Retina (tissue), 1 donor: ENCODE measurements at regions not wholly inside any gene's neighbourhood (a gene's known extent, or its start where the extent isn't known, plus 50 kb on each side); places are given as distances from the start of the nearest gene placed in this dataset.
"Not testable (repeated sequence)": the region's sequence is repeated elsewhere in the genome, so short reads cannot be mapped to it uniquely, and the experiment has no call there.

Experiments
- DNase-seq: peaks from one replicate; pipeline ENCODE4 v3.0.0-alpha.2; 2016

GRCh38 chr1:118828038-118828437 is 160.1 kb downstream of the TBX15 start:
- peak; percentile 3 for DNase-seq

DNA sequence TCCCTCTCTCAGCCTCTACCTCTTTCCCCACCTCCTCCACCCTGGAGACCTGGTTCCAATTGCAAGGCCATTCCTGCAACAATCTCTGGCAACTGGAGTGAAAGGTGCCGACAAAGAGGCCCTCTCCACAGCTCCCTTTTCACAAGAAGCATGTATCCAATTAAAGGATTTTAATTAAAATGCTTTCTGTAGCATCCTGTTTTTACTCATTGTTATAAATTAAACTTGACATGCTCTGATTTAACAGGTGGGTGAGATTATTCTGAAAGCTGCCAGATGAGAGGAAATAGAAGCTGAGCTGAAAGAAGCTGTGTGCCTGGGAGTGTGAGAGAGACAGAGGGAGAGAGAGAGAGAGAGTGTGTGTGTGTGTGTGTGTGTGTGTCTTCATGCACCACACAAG is 160.5 kb downstream of the TBX15 start:
- DNase-seq = peak; percentile 54

- no peak for DNase-seq
Measured at GRCh38 chr1:118827207-118827606, 160.9 kb downstream of the TBX15 start.

- no peak for DNase-seq
Measured at GRCh38 chr1:118826669-118827068, 161.5 kb downstream of the TBX15 start.

DNA sequence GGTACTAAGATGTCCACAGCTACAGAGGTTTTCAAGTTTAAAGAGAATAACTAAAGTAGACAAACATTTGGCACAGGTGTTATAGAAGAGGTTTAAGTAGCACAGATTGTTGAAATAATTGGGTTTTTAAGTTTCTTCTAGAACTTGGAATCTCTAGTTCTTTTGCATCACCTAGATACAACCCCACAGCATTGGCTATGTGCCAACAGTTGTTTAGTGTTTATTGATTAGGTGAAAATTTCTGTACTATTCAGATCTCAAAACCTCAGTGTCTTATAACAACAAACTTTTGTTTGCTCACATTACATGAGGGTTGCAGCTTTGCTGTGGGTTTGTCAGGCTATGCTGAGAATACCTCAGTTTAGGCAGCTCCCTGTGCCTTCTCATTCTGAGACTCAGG is 162.5 kb downstream of the TBX15 start:
- no peak for DNase-seq

- no peak for DNase-seq
Measured at GRCh38 chr1:118821801-118822200, 166.3 kb downstream of the TBX15 start.

GRCh38 chr1:118820864-118821263 is 167.3 kb downstream of the TBX15 start:
- DNase-seq = no peak

DNA sequence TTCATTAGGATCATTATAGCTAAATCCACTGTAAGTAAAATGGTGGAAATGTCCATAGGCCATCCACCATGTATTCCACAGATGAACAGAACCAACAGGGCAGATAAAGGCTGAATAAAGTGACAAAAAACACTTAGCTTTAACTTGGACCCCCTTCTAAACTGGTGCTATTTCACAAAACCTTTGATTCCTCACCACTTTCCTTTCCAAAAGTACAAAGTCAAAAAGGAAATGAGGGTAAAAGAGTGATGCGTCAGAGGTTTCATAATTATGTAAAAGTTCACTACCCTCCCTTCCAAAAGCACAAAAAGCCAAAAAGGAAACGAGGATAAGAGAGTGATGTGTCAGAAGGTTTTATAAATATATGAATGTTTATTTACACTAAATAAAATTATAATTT is 172.2 kb downstream of the TBX15 start:
- DNase-seq = no peak

GRCh38 chr1:118812555-118812954 is 175.6 kb downstream of the TBX15 start:
- DNase-seq = no peak

DNA sequence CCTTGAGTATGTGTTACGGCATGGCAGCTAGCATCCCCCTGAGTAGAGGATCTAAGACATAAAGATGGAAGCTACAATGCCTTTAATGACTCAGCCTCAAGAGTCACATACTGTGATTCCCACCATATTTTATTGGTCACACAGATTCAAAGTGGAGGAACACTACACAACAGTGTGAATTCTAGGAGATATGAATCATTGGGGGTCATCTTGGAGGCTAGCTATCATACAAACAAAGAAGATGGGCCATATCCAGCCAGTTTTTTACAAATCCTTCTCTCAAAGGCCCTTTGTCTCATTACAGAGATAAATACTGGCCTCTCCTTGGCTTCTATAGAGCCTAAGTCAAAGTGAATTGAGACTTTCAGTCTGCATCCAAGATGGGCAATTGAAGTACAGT is 177.0 kb downstream of the TBX15 start:
- DNase-seq = no peak

DNA sequence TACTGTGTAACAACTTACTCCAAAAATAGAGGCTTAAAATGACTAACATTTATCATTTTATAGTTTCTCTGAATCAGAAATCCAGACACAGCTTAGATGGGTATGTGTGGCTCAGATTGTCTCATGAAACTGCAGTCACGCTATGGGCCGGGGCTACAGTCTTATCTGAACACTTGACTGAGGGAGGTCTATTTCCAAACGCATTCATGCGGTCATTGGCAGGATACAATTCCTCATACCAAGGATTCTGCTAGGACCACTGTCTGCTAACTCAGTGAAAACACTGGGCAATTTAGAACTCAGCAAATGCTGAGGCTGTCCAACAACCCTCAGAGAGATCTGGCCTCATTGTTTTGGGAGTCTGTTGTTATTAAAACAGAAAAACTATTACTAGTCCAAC is 178.6 kb downstream of the TBX15 start:
- DNase-seq = no peak

GRCh38 chr1:118803128-118803527 is 185.0 kb downstream of the TBX15 start:
- DNase-seq = not testable (repeated sequence)

- DNase-seq = no peak
Measured at GRCh38 chr1:118791094-118791691, 196.9 kb downstream of the TBX15 start.

DNA sequence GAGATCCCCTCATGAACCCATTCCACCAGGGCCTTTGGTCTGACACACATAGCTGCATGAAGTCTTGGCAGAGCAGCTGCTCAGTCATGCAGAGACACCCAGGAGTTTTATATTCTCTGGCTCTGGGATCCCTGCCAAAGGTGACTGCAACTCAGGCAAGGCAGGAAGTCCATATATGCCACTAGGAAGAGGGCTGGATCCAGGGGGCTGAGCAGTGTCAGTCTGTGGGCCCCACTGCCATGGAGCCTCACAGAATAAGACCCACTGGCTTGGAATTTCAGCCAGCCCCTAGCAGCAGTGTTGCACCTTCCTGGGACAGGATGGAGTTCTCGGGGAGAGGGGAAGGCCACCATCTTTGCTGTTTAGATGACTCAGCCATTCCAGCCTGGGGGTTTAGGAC is 199.7 kb downstream of the TBX15 start:
- no peak for DNase-seq

DNA sequence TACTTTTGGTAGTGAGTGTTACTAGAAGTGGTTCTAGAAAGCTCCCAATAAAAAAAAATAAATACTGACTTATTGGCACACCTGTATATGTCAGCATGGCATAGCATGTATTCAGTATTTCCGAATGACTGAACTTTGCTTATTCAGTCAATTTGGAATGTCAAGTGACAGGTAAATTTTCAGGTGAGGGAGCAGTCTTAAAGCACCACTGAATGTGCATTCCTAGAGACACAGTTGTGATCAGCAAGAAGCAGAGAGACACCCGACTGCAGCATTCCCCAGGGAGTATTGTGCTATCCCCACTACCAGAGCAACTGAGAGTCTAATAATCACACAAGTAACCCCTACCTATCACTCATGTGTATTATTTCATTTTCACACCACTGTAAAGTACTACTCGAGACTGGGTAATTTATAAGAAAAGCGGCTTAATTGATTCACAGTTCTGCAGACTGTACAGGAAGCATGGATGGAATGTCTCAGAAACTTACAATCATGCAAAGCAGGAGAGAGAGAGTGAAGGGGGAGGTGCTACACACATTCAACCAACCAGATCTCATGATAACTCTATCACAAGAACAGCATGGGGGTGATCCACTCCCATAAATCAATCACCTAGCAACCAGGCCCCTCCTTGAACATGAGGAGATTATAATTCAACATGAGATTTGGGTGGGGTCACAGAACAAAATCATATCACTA is 201.5 kb downstream of the TBX15 start:
- DNase-seq = no peak

DNA sequence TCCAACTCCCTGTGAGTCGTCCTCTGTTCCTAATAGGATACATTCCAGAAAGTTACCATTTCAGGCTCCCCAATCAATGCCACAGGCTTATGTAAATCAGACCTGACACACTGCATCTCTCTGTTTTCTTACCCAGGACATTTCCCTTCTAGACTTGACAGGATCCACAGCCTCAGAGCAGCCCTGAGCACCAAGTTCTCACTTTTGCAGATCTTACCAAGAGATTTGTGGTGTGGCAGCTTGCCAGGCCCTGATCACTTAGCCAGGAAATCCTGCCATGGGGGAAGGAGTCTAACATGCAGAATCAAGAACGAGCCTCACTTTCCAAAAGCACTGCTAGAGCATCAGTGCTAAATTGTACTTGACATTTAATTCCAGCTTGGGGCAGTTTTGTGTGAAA is 202.9 kb downstream of the TBX15 start:
- no peak for DNase-seq

DNA sequence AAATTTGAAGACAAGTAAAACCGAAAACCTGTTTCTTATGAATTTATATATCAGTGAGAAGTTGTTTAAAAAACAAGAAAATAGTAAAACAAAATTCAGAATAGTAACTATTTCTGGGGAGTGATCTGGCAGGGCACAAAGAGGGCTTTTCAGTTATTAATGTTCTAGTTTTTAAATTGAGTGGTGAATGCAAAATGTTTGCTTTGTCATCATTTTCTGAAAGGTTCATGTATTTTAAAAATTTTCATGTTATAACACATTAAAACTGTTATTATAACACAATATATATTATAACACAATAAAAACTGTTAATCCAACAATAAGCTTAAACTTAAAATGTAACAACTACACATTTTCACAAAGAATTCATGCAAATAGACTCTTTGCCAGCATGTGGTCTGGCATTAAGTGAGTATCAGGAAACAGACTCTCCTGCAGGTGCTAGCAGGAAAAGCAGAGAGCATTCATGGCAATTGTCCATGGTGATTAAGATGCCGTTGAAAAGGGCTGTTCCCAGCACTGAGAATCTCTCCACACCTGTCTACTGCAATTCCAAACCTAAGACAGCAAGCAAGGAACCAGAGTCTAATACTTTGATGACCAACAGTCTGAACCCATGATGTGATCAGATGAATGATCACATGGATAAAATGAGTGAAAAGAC is 204.9 kb downstream of the TBX15 start:
- no peak for DNase-seq

DNA sequence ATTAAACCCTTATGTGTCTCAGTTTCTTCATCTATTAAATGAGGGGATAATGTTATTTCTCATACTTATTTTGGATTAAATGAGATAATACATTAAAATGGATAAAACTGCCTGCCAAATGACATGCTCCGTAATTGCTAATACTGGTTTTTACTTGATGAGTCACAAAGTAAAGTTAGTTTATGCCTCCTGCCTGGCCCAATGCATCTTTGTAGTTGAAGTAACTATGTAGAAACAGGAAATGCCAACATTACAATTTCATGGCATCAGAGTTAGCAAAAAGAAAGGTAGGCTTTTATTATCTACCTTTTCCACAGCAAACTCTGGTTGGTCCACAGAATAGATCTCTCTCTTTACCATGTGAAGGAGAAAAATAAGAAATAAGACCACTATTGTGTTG is 214.5 kb downstream of the TBX15 start:
- DNase-seq = no peak

- no peak for DNase-seq
Measured at GRCh38 chr1:118767971-118768370, 220.2 kb downstream of the TBX15 start.

DNA sequence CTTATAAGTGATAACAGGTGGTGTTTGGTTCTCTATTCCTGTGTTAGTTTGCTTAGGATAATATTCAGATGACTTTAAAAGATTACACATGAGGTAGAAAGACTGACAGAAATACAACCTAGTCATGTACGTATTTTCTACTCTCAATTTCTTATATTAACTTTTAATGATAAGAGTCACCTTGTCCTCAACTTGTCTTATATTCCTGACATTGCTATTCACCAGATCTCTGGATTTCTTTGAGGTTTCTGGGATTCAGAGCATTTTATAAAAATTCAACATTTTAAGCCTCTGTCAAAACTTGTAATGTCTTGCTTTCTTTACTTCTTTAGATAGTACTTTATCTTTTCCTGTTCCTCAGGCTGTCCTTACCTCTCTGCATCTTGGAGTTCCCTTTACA is 234.2 kb downstream of the TBX15 start:
- DNase-seq = no peak

- DNase-seq = no peak
Measured at GRCh38 chr1:118751166-118751565, 237.0 kb downstream of the TBX15 start.

GRCh38 chr1:118744420-118744819 is 243.7 kb downstream of the TBX15 start:
- DNase-seq = no peak

- no peak for DNase-seq
Measured at GRCh38 chr1:118739501-118739900, 248.6 kb downstream of the TBX15 start.

GRCh38 chr1:118736322-118736721 is 251.8 kb downstream of the TBX15 start:
- DNase-seq = no peak
